HUDEP-2 (cell line): ENCODE measurements at regions not wholly inside any gene's neighbourhood (a gene's known extent, or its start where the extent isn't known, plus 50 kb on each side); places are given as distances from the start of the nearest gene placed in this dataset.

ENCODE experiments used
- DNase-seq, 76 experiments: peaks; one replicate each; lab custom pipeline; 2025; ENCODE audit not compliant: unreplicated experiment in 76 of 76; lab: John Stamatoyannopoulos, UW

GRCh38 chr11:122248131-122248530, 132.1 kb upstream of the BLID start:
- DNase-seq, result no peak

GRCh38 chr11:122246874-122247273, 130.9 kb upstream of the BLID start:
- no peak for DNase-seq

- DNase-seq, result no peak
Observed at GRCh38 chr11:122242731-122243130, 126.7 kb upstream of the BLID start.

- no peak for DNase-seq
Observed at GRCh38 chr11:122241566-122241965, 125.6 kb upstream of the BLID start.

- DNase-seq, result no peak
Observed at GRCh38 chr11:122240638-122241037, 124.6 kb upstream of the BLID start.

- DNase-seq, result no peak
Observed at GRCh38 chr11:122235615-122236014, 119.6 kb upstream of the BLID start.

GRCh38 chr11:122234780-122235179, 118.8 kb upstream of the BLID start:
- no peak for DNase-seq

GRCh38 chr11:122234257-122234656, 118.2 kb upstream of the BLID start:
- DNase-seq, result no peak

- no peak for DNase-seq
Observed at GRCh38 chr11:122232985-122233384, 117.0 kb upstream of the BLID start.

GRCh38 chr11:122230385-122230755, 114.4 kb upstream of the BLID start:
- DNase-seq, result no peak

GRCh38 chr11:122229481-122230384, 113.7 kb upstream of the BLID start:
- DNase-seq, result no peak

- no peak for DNase-seq
Observed at GRCh38 chr11:122229078-122229477, 113.1 kb upstream of the BLID start.

- DNase-seq, result no peak
Observed at GRCh38 chr11:122226810-122227379, 110.9 kb upstream of the BLID start.

- DNase-seq, result no peak
Observed at GRCh38 chr11:122224867-122225266, 108.9 kb upstream of the BLID start.

GRCh38 chr11:122220321-122220720, 104.3 kb upstream of the BLID start:
- no peak for DNase-seq

- DNase-seq, result no peak
Observed at GRCh38 chr11:122219791-122220190, 103.8 kb upstream of the BLID start.

GRCh38 chr11:122215244-122215992, 99.4 kb upstream of the BLID start:
- DNase-seq, result peak in 36 of 76 experiments; percentile 0 to 51 (median 16)

GRCh38 chr11:122214567-122214966, 98.6 kb upstream of the BLID start:
- DNase-seq, result no peak

GRCh38 chr11:122214080-122214479, 98.1 kb upstream of the BLID start:
- no peak for DNase-seq

- no peak for DNase-seq
Observed at GRCh38 chr11:122213171-122213570, 97.2 kb upstream of the BLID start.

GRCh38 chr11:122210367-122210997, 94.5 kb upstream of the BLID start:
- no peak for DNase-seq
